ENCODE measurements at regions not wholly inside any gene's neighbourhood (a gene's known extent, or its start where the extent isn't known, plus 50 kb on each side); places are given as distances from the start of the nearest gene placed in this dataset.

GRCh38 chr5:106399391-106399790 is 1271.3 kb downstream of the EFNA5 start:
- WGBS (ENCODE audit: low lambda C conversion rate) = 14% methylated on average over 1 of the region's 1 CpG
- ChIA-PET POLR2A (no interaction called here), CTCF (no interaction called here)
- Histone ChIP-seq H3K27me3 (ENCODE audit: insufficient read depth) (no peaks in the 10 kb centered on the region), H3K27ac (ENCODE audit: low read depth in 2 of 2, low read length in 1 of 2) (peak overlapping the region in 1 of 2 experiments; percentile 94; a peak in 2 of 4 replicates), H3K4me3 (ENCODE audit: low read depth in 2 of 2, low read length in 1 of 2) (no peak overlapping the region), H3K9me3 (no peaks in the 10 kb centered on the region), H4K20me1 (ENCODE audit: insufficient read depth) (no peaks in the 10 kb centered on the region), H2AFZ (ENCODE audit: low read depth) (0 out of 2 replicates have a peak overlapping the region, but pooled peaks have one; percentile 65), H3K9me2 (no peaks in the 10 kb centered on the region), H3K4me1 (ENCODE audit: control insufficient read depth in 1 of 2, insufficient read depth in 2 of 2, low read depth in 1 of 2, low read length in 1 of 2) (peaks cover 0 to 27% of the 10 kb centered on the region in 2 experiments; a peak in 2 of 4 replicates), H3K79me2 (ENCODE audit: insufficient read depth) (no peaks in the 10 kb centered on the region), H3K9ac (peak overlapping the region; percentile 29; the same call in 1 of the 2 replicates), H3F3A (replicated peaks; ENCODE audit: insufficient read depth) (peaks cover 32% of the 10 kb centered on the region), H3K4me2 (peak overlapping the region; percentile 26; the same call in 1 of the 2 replicates), H3K36me3 (replicated peaks in 1 of 2; ENCODE audit: control insufficient read depth in 1 of 2, insufficient read depth in 2 of 2, low read length in 1 of 2) (no peaks in the 10 kb centered on the region)
- TF ChIP-seq, protein P1, sequence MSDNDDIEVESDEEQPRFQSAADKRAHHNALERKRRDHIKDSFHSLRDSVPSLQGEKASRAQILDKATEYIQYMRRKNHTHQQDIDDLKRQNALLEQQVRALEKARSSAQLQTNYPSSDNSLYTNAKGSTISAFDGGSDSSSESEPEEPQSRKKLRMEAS (IDR thresholded peaks at IDR 0.05; ENCODE audit: low read depth) = no peak
- TF ChIP-seq YY1 (IDR thresholded peaks at IDR 0.05; ENCODE audit: low read depth) = no peak
- TF ChIP-seq JUND (IDR thresholded peaks at IDR 0.05) = peak; percentile 42
- no peak for TF ChIP-seq TAF1 (IDR thresholded peaks at IDR 0.05; ENCODE audit: borderline replicate concordance, low read depth, low read length)
- TF ChIP-seq IRF3 (IDR thresholded peaks at IDR 0.05; ENCODE audit: low read depth, low read length) = no peak
- TF ChIP-seq FOSL2 (IDR thresholded peaks at IDR 0.05; ENCODE audit: borderline replicate concordance, low read depth) = peak; percentile 34
- no peak for TF ChIP-seq POLR2AphosphoS5 (IDR thresholded peaks at IDR 0.05; ENCODE audit: low read depth, low read length)
- TF ChIP-seq FOXM1 (IDR thresholded peaks at IDR 0.05; ENCODE audit: low read depth) = no peak
- TF ChIP-seq ELF1 (IDR thresholded peaks at IDR 0.05) = 0 out of 2 replicates have a peak, but pooled peaks have one; percentile 13
- TF ChIP-seq EZH2phosphoT487 (IDR thresholded peaks at IDR 0.05; ENCODE audit: borderline replicate concordance, low read depth) = no peak
- no peak for TF ChIP-seq MXI1 (IDR thresholded peaks at IDR 0.05; ENCODE audit: low read depth, low read length)
- 0 out of 4 replicates have a peak, but pooled peaks of 1 of the 2 experiments have one; percentile 26 for TF ChIP-seq EP300 (IDR thresholded peaks at IDR 0.05; ENCODE audit: borderline replicate concordance in 1 of 2, low read depth in 1 of 2, low read length in 1 of 2)
- DNase-seq = no peak

DNA sequence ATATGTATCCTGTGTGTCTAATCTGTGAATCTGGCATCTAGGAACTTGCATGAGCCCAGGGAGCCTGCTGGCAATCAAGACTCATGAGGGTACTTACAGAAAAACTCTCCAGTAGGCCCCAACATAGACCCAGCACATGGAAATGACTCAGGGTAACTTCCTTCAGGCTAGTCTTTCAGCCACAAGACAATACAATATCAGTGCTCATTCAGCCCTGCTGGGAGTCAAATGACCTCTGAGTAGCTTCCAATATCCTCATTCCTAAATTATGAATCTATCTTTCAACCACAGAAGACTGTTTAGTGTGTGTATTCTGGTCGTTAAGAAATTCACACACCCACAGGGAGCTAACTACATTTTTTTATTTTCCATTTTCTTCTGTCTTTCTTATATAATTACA is 1273.0 kb downstream of the EFNA5 start:
- Histone ChIP-seq H3K9ac (peak overlapping the region; percentile 56; the same call in 1 of the 2 replicates), H3K79me2 (ENCODE audit: insufficient read depth) (no peaks in the 10 kb centered on the region), H3K36me3 (replicated peaks in 1 of 2; ENCODE audit: control insufficient read depth in 1 of 2, insufficient read depth in 2 of 2, low read length in 1 of 2) (no peaks in the 10 kb centered on the region), H3K4me1 (ENCODE audit: control insufficient read depth in 1 of 2, insufficient read depth in 2 of 2, low read depth in 1 of 2, low read length in 1 of 2) (peaks cover 0 to 27% of the 10 kb centered on the region in 2 experiments; a peak in 2 of 4 replicates), H2AFZ (ENCODE audit: low read depth) (peak overlapping the region; percentile 68), H3K27ac (ENCODE audit: low read depth in 2 of 2, low read length in 1 of 2) (peak overlapping the region; percentile 43 to 94; a peak in 3 of 4 replicates), H3K4me2 (no peak overlapping the region), H3K9me2 (no peaks in the 10 kb centered on the region), H3F3A (replicated peaks; ENCODE audit: insufficient read depth) (peaks cover 32% of the 10 kb centered on the region), H3K9me3 (no peaks in the 10 kb centered on the region), H4K20me1 (ENCODE audit: insufficient read depth) (no peaks in the 10 kb centered on the region), H3K27me3 (ENCODE audit: insufficient read depth) (no peaks in the 10 kb centered on the region), H3K4me3 (ENCODE audit: low read depth in 2 of 2, low read length in 1 of 2) (no peak overlapping the region)
- WGBS (ENCODE audit: low lambda C conversion rate) = 11% methylated on average over 1 of the region's 1 CpG
- no peak for DNase-seq
- CTCF ChIA-PET = no interaction called here
- POLR2A ChIA-PET = no interaction called here
- TF ChIP-seq FOXM1 (IDR thresholded peaks at IDR 0.05; ENCODE audit: low read depth) (no peak), TEAD4 (IDR thresholded peaks at IDR 0.05; ENCODE audit: borderline replicate concordance, insufficient read depth) (no peak), RAD21 (IDR thresholded peaks at IDR 0.05; ENCODE audit: low read length) (no peak), ELF1 (IDR thresholded peaks at IDR 0.05) (peak; percentile 87), EZH2phosphoT487 (IDR thresholded peaks at IDR 0.05; ENCODE audit: borderline replicate concordance, low read depth) (no peak), SIN3A (IDR thresholded peaks at IDR 0.05; ENCODE audit: borderline replicate concordance, low read depth, low read length) (no peak; the same call in 1 of the 2 replicates), TCF12 (IDR thresholded peaks at IDR 0.05) (peak; percentile 88), TAF1 (IDR thresholded peaks at IDR 0.05; ENCODE audit: borderline replicate concordance, low read depth, low read length) (0 out of 2 replicates have a peak, but pooled peaks have one; percentile 10), MXI1 (IDR thresholded peaks at IDR 0.05; ENCODE audit: low read depth, low read length) (no peak), CTCF (IDR thresholded peaks at IDR 0.05) (no peak), NRF1 (IDR thresholded peaks at IDR 0.05; ENCODE audit: low read depth, low read length) (no peak), GABPA (IDR thresholded peaks at IDR 0.05; ENCODE audit: low read depth) (no peak), FOSL2 (IDR thresholded peaks at IDR 0.05; ENCODE audit: borderline replicate concordance, low read depth) (peak; percentile 88), SMC3 (IDR thresholded peaks at IDR 0.05; ENCODE audit: low read depth, low read length) (no peak), RXRA (IDR thresholded peaks at IDR 0.05; ENCODE audit: borderline replicate concordance, low read depth) (peak; percentile 72; the same call in 1 of the 2 replicates), RCOR1 (IDR thresholded peaks at IDR 0.05; ENCODE audit: low read length) (no peak), MEF2A (IDR thresholded peaks at IDR 0.05; ENCODE audit: borderline replicate concordance, low read depth) (no peak)
- TF ChIP-seq, protein P2, sequence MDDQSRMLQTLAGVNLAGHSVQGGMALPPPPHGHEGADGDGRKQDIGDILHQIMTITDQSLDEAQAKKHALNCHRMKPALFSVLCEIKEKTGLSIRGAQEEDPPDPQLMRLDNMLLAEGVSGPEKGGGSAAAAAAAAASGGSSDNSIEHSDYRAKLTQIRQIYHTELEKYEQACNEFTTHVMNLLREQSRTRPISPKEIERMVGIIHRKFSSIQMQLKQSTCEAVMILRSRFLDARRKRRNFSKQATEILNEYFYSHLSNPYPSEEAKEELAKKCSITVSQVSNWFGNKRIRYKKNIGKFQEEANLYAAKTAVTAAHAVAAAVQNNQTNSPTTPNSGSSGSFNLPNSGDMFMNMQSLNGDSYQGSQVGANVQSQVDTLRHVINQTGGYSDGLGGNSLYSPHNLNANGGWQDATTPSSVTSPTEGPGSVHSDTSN (IDR thresholded peaks at IDR 0.05) = peak; percentile 59
